Effector memory CD8-positive, alpha-beta T cell (primary cell): ENCODE measurements at regions not wholly inside any gene's neighbourhood (a gene's known extent, or its start where the extent isn't known, plus 50 kb on each side); places are given as distances from the start of the nearest gene placed in this dataset.

Source experiments
- ATAC-seq: fragments of 150-1000 bp; cut with Tn5 transposase; replicated peaks from 2 replicates; pipeline ENCODE4 v1.10.0; 2021; ENCODE audit warnings: mild to moderate bottlenecking, moderate library complexity
- DNase-seq, 3 experiments: peaks; one replicate each; pipeline ENCODE4 v3.0.0; 2021
- H3K27ac Mint-ChIP-seq, 2 donors: one replicate each; pipeline ENCODE4 v1.8.0; 2022; ENCODE audit warnings: mild to moderate bottlenecking in 2 of 2, mixed read lengths in 2 of 2, moderate library complexity in 2 of 2
- H3K27me3 Mint-ChIP-seq, 2 donors: one replicate each; pipeline ENCODE4 v1.8.0; 2022; ENCODE audit warnings: mixed read lengths in 2 of 2
- H3K36me3 Mint-ChIP-seq: one replicate; pipeline ENCODE4 v1.8.0; 2022; ENCODE audit warnings: mild to moderate bottlenecking, moderate library complexity, mixed read lengths; ENCODE audit not compliant: insufficient read depth
- H3K4me1 Mint-ChIP-seq, 2 donors: one replicate each; pipeline ENCODE4 v1.8.0; 2022; ENCODE audit warnings: low read depth in 2 of 2, mixed read lengths in 2 of 2
- H3K4me3 Mint-ChIP-seq, 2 donors: one replicate each; pipeline ENCODE4 v1.8.0; 2022; ENCODE audit warnings: mild to moderate bottlenecking in 2 of 2, mixed read lengths in 2 of 2, moderate library complexity in 2 of 2
- H3K9me3 Mint-ChIP-seq, 2 donors: one replicate each; pipeline ENCODE4 v1.8.0; 2022; ENCODE audit warnings: mixed read lengths in 2 of 2

GRCh38 chr2:150578481-150578880 lies 91.0 kb upstream of the RND3 start:
- DNase-seq (no peak), ATAC-seq (no peak)
- H3K9me3 Mint-ChIP-seq = peaks cover 0 to 8% of the 10 kb centered on the region in 2 donors
- H3K27ac Mint-ChIP-seq = no peak overlapping the region
- H3K36me3 Mint-ChIP-seq = no peaks in the 10 kb centered on the region
- H3K27me3 Mint-ChIP-seq = no peaks in the 10 kb centered on the region
- H3K4me3 Mint-ChIP-seq = no peak overlapping the region
- H3K4me1 Mint-ChIP-seq = no peaks in the 10 kb centered on the region

- no peaks in the 10 kb centered on the region for H3K36me3 Mint-ChIP-seq
- ATAC-seq = no peak
- H3K4me1 Mint-ChIP-seq = no peaks in the 10 kb centered on the region
- H3K27me3 Mint-ChIP-seq = no peaks in the 10 kb centered on the region
- H3K9me3 Mint-ChIP-seq = peaks cover 8 to 10% of the 10 kb centered on the region in 2 donors
- no peak for DNase-seq
- H3K4me3 Mint-ChIP-seq = no peak overlapping the region
- H3K27ac Mint-ChIP-seq = no peak overlapping the region
Measured at GRCh38 chr2:150575861-150576260, 88.4 kb upstream of the RND3 start.

DNA sequence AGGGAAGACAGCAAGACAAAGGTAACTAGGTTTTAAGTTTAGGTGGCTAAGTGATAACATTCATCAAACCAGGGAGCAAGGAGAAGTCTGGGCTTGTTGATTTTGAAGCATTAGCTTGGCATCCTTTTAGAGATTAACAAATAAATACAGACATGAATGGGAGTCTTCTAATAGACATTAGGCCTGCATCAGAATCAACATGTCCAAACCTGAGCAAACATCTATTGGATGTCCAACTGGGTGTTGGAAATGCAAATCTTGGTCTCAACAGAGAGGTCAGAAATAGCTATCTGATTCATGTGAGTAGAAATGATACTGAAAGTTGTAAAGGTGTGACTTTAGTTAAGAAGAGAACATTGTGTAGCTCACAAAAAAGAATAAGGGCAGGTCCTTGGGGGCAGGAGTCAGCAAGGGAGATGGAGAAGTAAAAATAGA lies 85.5 kb upstream of the RND3 start:
- ATAC-seq = no peak
- H3K27me3 Mint-ChIP-seq = no peaks in the 10 kb centered on the region

GRCh38 chr2:150572194-150572766 lies 84.8 kb upstream of the RND3 start:
- H3K9me3 Mint-ChIP-seq = peaks cover 0 to 10% of the 10 kb centered on the region in 2 donors
- H3K27me3 Mint-ChIP-seq = no peaks in the 10 kb centered on the region
- no peaks in the 10 kb centered on the region for H3K4me1 Mint-ChIP-seq
- ATAC-seq (no peak), DNase-seq (no peak)
- H3K36me3 Mint-ChIP-seq = no peaks in the 10 kb centered on the region
- no peak overlapping the region for H3K27ac Mint-ChIP-seq
- H3K4me3 Mint-ChIP-seq = no peak overlapping the region

More for the DNA sequence above, 85.5 kb upstream of the RND3 start:
- peaks cover 3 to 10% of the 10 kb centered on the region in 2 donors for H3K9me3 Mint-ChIP-seq
- DNase-seq = no peak
- no peaks in the 10 kb centered on the region for H3K36me3 Mint-ChIP-seq
- H3K4me1 Mint-ChIP-seq = no peaks in the 10 kb centered on the region
- no peak overlapping the region for H3K4me3 Mint-ChIP-seq
- H3K27ac Mint-ChIP-seq = no peak overlapping the region

DNA sequence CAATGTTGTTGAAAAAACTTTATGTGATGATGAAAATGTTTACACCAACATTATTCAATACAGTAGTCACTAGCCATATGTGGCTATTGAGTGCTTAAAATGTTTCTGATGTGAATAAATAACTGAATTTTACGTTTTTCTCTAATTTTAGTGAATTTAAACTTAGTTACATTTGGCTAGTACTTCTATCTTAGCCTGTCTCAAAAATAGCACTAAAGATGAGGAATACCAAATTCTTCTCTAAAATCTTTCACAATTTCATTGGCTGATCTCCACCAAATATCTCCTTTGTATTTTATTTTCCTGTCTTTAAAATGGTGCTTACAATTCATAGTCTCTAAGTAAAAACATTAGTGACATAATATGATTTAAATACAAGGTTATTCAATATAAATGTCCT lies 83.7 kb upstream of the RND3 start:
- DNase-seq (no peak), ATAC-seq (no peak)
- no peaks in the 10 kb centered on the region for H3K36me3 Mint-ChIP-seq
- no peak overlapping the region for H3K27ac Mint-ChIP-seq
- no peak overlapping the region for H3K4me3 Mint-ChIP-seq
- H3K27me3 Mint-ChIP-seq = no peaks in the 10 kb centered on the region
- H3K4me1 Mint-ChIP-seq = no peaks in the 10 kb centered on the region
- peaks cover 0 to 10% of the 10 kb centered on the region in 2 donors for H3K9me3 Mint-ChIP-seq

- no peaks in the 10 kb centered on the region for H3K4me1 Mint-ChIP-seq
- peaks cover 0 to 10% of the 10 kb centered on the region in 2 donors for H3K9me3 Mint-ChIP-seq
- no peaks in the 10 kb centered on the region for H3K36me3 Mint-ChIP-seq
- no peak overlapping the region for H3K4me3 Mint-ChIP-seq
- DNase-seq (no peak), ATAC-seq (no peak)
- H3K27ac Mint-ChIP-seq = no peak overlapping the region
- no peaks in the 10 kb centered on the region for H3K27me3 Mint-ChIP-seq
Measured at GRCh38 chr2:150570712-150571111, 83.2 kb upstream of the RND3 start.

DNA sequence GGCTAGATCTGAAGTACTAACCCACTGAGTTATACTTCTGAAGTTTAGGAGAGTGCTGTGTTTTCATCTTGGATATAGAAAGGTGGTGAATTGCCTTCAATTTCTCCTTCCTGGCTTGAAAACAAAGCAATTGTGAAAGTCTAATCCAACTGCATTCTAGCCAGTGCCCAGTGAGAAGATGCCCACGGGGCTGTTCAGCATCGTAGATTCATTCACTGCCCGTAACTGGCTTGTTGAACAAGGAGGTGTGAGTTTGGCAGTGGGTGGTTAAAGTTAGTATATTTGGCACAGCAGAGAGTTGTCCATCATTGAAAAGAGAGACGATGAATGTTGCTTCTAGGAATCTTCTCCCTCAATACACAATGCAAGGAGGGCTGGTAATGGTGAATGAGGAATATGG lies 82.3 kb upstream of the RND3 start:
- ATAC-seq (no peak), DNase-seq (no peak)
- Mint-ChIP-seq H3K4me1 (no peaks in the 10 kb centered on the region), H3K4me3 (no peak overlapping the region), H3K27me3 (no peaks in the 10 kb centered on the region), H3K27ac (no peak overlapping the region), H3K36me3 (no peaks in the 10 kb centered on the region), H3K9me3 (peaks cover 0 to 10% of the 10 kb centered on the region in 2 donors)

GRCh38 chr2:150567771-150568301 lies 80.4 kb upstream of the RND3 start:
- DNase-seq (no peak), ATAC-seq (no peak)
- Mint-ChIP-seq H3K4me1 (no peaks in the 10 kb centered on the region), H3K27ac (no peak overlapping the region), H3K4me3 (no peak overlapping the region), H3K27me3 (no peaks in the 10 kb centered on the region), H3K9me3 (peaks cover 0 to 6% of the 10 kb centered on the region in 2 donors), H3K36me3 (no peaks in the 10 kb centered on the region)

DNA sequence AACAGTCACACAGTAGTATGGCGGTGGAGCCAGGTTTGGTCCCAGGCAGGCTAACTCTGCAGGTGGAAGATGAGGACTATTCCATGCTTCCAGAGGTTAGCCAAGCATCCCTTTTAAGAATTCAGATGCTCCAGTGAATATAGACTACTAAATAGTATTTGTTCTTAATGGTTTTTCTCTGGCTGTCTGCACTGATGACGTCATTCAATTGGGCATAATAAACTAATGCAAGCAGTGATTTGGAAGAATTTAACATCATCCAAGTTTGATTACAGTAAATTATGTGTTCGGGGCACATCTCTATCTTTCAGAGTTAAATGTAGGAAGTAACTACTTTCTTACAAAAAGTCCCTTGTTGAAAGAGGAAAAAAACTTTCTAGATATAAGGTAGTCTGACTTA lies 78.8 kb upstream of the RND3 start:
- DNase-seq (no peak), ATAC-seq (no peak)
- no peak overlapping the region for H3K4me3 Mint-ChIP-seq
- no peaks in the 10 kb centered on the region for H3K27me3 Mint-ChIP-seq
- no peaks in the 10 kb centered on the region for H3K36me3 Mint-ChIP-seq
- no peaks in the 10 kb centered on the region for H3K4me1 Mint-ChIP-seq
- H3K9me3 Mint-ChIP-seq = no peaks in the 10 kb centered on the region
- H3K27ac Mint-ChIP-seq = no peak overlapping the region

DNA sequence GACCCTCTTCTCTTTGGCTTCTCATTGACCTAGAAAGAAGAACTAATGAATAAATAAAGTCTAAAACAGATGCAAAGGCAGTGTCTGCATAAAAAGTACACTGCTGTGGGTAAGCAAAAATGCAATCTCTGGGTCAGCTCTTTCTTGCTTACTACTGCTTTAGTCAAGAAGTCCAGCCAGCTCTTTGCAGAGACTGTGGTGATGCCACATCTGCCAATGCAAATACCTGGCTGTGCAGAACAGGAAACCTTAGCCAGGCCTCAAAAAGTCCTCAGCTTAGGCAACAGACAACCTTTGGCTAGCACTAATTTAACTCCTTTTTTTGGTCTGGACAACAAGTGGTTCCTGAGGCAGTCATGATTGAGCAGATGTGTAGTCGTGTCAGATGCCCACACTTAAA lies 73.6 kb upstream of the RND3 start:
- DNase-seq (no peak), ATAC-seq (no peak)
- Mint-ChIP-seq H3K9me3 (no peaks in the 10 kb centered on the region), H3K27ac (no peak overlapping the region), H3K4me1 (no peaks in the 10 kb centered on the region), H3K27me3 (no peaks in the 10 kb centered on the region), H3K36me3 (no peaks in the 10 kb centered on the region), H3K4me3 (no peak overlapping the region)

DNA sequence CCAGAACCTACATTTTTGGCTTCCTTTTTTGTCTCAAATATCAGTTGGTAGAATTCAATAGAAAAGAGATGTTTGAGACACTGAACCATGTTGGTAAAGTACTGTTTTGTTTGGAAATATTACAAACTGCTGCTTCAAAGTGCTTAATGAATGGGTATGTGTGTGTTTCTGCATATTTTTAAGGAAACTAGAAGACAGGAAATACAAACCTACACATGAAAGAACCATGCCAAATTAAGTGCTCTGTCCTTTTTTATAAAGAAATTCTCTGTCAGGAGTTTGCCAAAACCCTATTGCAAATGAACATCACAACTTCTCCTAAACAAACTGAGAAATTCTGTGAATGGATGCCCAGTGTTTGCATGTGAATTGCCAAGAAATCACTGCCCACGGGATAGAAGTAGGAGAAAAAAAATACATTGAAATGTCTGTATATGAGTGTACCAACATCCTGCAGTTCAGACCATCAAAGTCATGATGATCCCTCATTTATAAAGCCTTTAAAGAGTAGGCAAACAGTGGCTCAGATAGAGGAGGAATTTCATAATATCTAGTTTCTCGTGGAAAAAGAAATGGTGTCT lies 69.6 kb upstream of the RND3 start:
- H3K27ac Mint-ChIP-seq = no peak overlapping the region
- H3K27me3 Mint-ChIP-seq = no peaks in the 10 kb centered on the region
- no peaks in the 10 kb centered on the region for H3K36me3 Mint-ChIP-seq
- no peaks in the 10 kb centered on the region for H3K9me3 Mint-ChIP-seq
- ATAC-seq (no peak), DNase-seq (no peak)
- H3K4me1 Mint-ChIP-seq = no peaks in the 10 kb centered on the region
- H3K4me3 Mint-ChIP-seq = no peak overlapping the region

- peak overlapping the region in 1 of 2 donors; percentile 8 for H3K27ac Mint-ChIP-seq
Measured at GRCh38 chr2:150555611-150556356, 68.3 kb upstream of the RND3 start.

GRCh38 chr2:150554046-150554445 lies 66.6 kb upstream of the RND3 start:
- Mint-ChIP-seq H3K4me1 (no peaks in the 10 kb centered on the region), H3K36me3 (no peaks in the 10 kb centered on the region), H3K27ac (no peak overlapping the region), H3K9me3 (no peaks in the 10 kb centered on the region), H3K27me3 (no peaks in the 10 kb centered on the region), H3K4me3 (no peak overlapping the region)
- ATAC-seq (no peak), DNase-seq (no peak)

More at GRCh38 chr2:150555611-150556356, 68.3 kb upstream of the RND3 start:
- Mint-ChIP-seq H3K4me3 (no peak overlapping the region), H3K36me3 (no peaks in the 10 kb centered on the region), H3K27me3 (no peaks in the 10 kb centered on the region), H3K9me3 (no peaks in the 10 kb centered on the region), H3K4me1 (no peaks in the 10 kb centered on the region)
- ATAC-seq = no peak
- no peak for DNase-seq
